ELR (cell line): ENCODE measurements at regions not wholly inside any gene's neighbourhood (a gene's known extent, or its start where the extent isn't known, plus 50 kb on each side); places are given as distances from the start of the nearest gene placed in this dataset.
A peak's percentile ranks its signal among the peaks of the same experiment; 100 is the strongest.
"Not testable (repeated sequence)": the region's sequence is repeated elsewhere in the genome, so short reads cannot be mapped to it uniquely, and the experiment has no call there.

ENCODE experiments used
- DNase-seq: peaks from one replicate; pipeline ENCODE4 v3.0.0-alpha.2; 2015; ENCODE audit warnings: low read depth

- no peak for DNase-seq
These were observed 121.7 kb downstream of the NREP start for GRCh38 chr5:111635151-111635902.

- DNase-seq, result no peak
These were observed 119.0 kb upstream of the STARD4 start for GRCh38 chr5:111631328-111631727.

GRCh38 chr5:111628901-111629300 lies 116.6 kb upstream of the STARD4 start:
- DNase-seq, result no peak

GRCh38 chr5:111627862-111628261 lies 115.5 kb upstream of the STARD4 start:
- DNase-seq, result no peak

GRCh38 chr5:111626473-111627148 lies 114.3 kb upstream of the STARD4 start:
- no peak for DNase-seq

- DNase-seq, result no peak
These were observed 106.4 kb upstream of the STARD4 start for GRCh38 chr5:111618623-111619271.

GRCh38 chr5:111615054-111615453 lies 102.7 kb upstream of the STARD4 start:
- no peak for DNase-seq

- not testable (repeated sequence) for DNase-seq
These were observed 99.8 kb upstream of the STARD4 start for GRCh38 chr5:111612013-111612630.

- DNase-seq, result no peak
These were observed 93.9 kb upstream of the STARD4 start for GRCh38 chr5:111606194-111606593.

- no peak for DNase-seq
These were observed 91.1 kb upstream of the STARD4 start for GRCh38 chr5:111603446-111603827.

- DNase-seq, result no peak
These were observed 90.6 kb upstream of the STARD4 start for GRCh38 chr5:111602817-111603445.

GRCh38 chr5:111598996-111599395 lies 86.7 kb upstream of the STARD4 start:
- DNase-seq, result no peak

- DNase-seq, result no peak
These were observed 85.2 kb upstream of the STARD4 start for GRCh38 chr5:111597491-111597890.

- no peak for DNase-seq
These were observed 84.4 kb upstream of the STARD4 start for GRCh38 chr5:111596705-111597104.

GRCh38 chr5:111595425-111595824 lies 83.1 kb upstream of the STARD4 start:
- no peak for DNase-seq

GRCh38 chr5:111589316-111589715 lies 77.0 kb upstream of the STARD4 start:
- DNase-seq, result no peak

GRCh38 chr5:111587728-111588127 lies 75.4 kb upstream of the STARD4 start:
- no peak for DNase-seq

GRCh38 chr5:111585946-111586345 lies 73.6 kb upstream of the STARD4 start:
- no peak for DNase-seq

GRCh38 chr5:111585291-111585690 lies 73.0 kb upstream of the STARD4 start:
- DNase-seq, result no peak

GRCh38 chr5:111584651-111585050 lies 72.3 kb upstream of the STARD4 start:
- peak; percentile 61 for DNase-seq

- peak; percentile 6 for DNase-seq
These were observed 71.4 kb upstream of the STARD4 start for GRCh38 chr5:111583758-111584203.

- DNase-seq, result peak; percentile 67
These were observed 70.8 kb upstream of the STARD4 start for GRCh38 chr5:111582993-111583601.
